Liver (tissue), 8 donors: ENCODE measurements at regions not wholly inside any gene's neighbourhood (a gene's known extent, or its start where the extent isn't known, plus 50 kb on each side); places are given as distances from the start of the nearest gene placed in this dataset.

Source experiments
- DNase-seq: peaks from one replicate; pipeline ENCODE4 v3.0.0-alpha.2; 2017; ENCODE audit warnings: low spot score
- H3K27ac ChIP-seq, 2 donors: one replicate each; pipeline ENCODE4 v1.7.0; 2013; ENCODE audit warnings: inconsistent platforms in 2 of 2, low read length in 2 of 2, control low read depth in 1 of 2, low read depth in 1 of 2, mild to moderate bottlenecking in 1 of 2
- H3K27me3 ChIP-seq, 4 donors: one replicate each; pipeline versions ENCODE4 v1.6.1 to v1.7.0; 2013; ENCODE audit warnings: low read length in 3 of 4, inconsistent platforms in 1 of 4, mild to moderate bottlenecking in 1 of 4, moderate library complexity in 1 of 4; ENCODE audit not compliant: control insufficient read depth in 4 of 4, insufficient read depth in 4 of 4
- H3K36me3 ChIP-seq, 4 donors: one replicate each; pipeline versions ENCODE4 v1.6.1 to v1.7.0; 2013; ENCODE audit warnings: low read length in 3 of 4, mild to moderate bottlenecking in 3 of 4, low read depth in 1 of 4, moderate library complexity in 1 of 4; ENCODE audit not compliant: control insufficient read depth in 4 of 4, insufficient read depth in 3 of 4
- H3K4me1 ChIP-seq, 4 donors: one replicate each; pipeline versions ENCODE4 v1.6.1 to v1.7.0; 2013; ENCODE audit warnings: low read length in 3 of 4, mild to moderate bottlenecking in 3 of 4, moderate library complexity in 1 of 4; ENCODE audit not compliant: control insufficient read depth in 4 of 4, insufficient read depth in 4 of 4
- H3K4me3 ChIP-seq, 3 donors: one replicate each; pipeline versions ENCODE4 v1.6.1 to v1.7.0; 2013; ENCODE audit warnings: low read length in 3 of 3, control low read depth in 1 of 3, low read depth in 1 of 3, mild to moderate bottlenecking in 1 of 3
- H3K9ac ChIP-seq, 2 donors: one replicate each; pipeline ENCODE4 v1.7.0; 2013; ENCODE audit warnings: low read length in 2 of 2, mild to moderate bottlenecking in 2 of 2, moderate library complexity in 2 of 2, control low read depth in 1 of 2, low read depth in 1 of 2
- H3K9me3 ChIP-seq, 4 donors: one replicate each; pipeline versions ENCODE4 v1.6.1 to v1.7.0; 2013; ENCODE audit warnings: low read length in 3 of 4; ENCODE audit not compliant: control insufficient read depth in 4 of 4
- EGR1 ChIP-seq, 2 donors: IDR thresholded peaks; 2 replicates each; pipeline ENCODE4 v1.6.1; 2016 to 2018; ENCODE audit warnings: antibody characterized with exemption in 2 of 2, low read depth in 2 of 2
- FOXA1 ChIP-seq: IDR thresholded peaks from 2 replicates; pipeline ENCODE4 v1.6.1; 2016; ENCODE audit warnings: antibody characterized with exemption
- FOXA2 ChIP-seq: IDR thresholded peaks from 2 replicates; pipeline ENCODE4 v1.6.1; 2016; ENCODE audit warnings: antibody characterized with exemption
- GABPA ChIP-seq, 2 donors: IDR thresholded peaks in 1 of 2; conservative IDR thresholded peaks in 1 of 2; 2 replicates each; pipeline ENCODE4 v1.6.1; 2016; ENCODE audit warnings: antibody characterized with exemption in 2 of 2, mild to moderate bottlenecking in 1 of 2, moderate library complexity in 1 of 2
- HNF4A ChIP-seq, 2 donors: conservative IDR thresholded peaks; 2 replicates each; pipeline ENCODE4 v1.6.1; 2016; ENCODE audit warnings: antibody characterized with exemption in 2 of 2, mild to moderate bottlenecking in 2 of 2
- JUND ChIP-seq, 2 donors: IDR thresholded peaks; 2 replicates each; pipeline ENCODE4 v1.6.1; 2016; ENCODE audit warnings: antibody characterized with exemption in 2 of 2
- MAX ChIP-seq: IDR thresholded peaks from 2 replicates; pipeline ENCODE4 v1.6.1; 2016; ENCODE audit warnings: antibody characterized with exemption
- RAD21 ChIP-seq, 2 donors: IDR thresholded peaks; 2 replicates each; pipeline ENCODE4 v1.6.1; 2016; ENCODE audit warnings: antibody characterized with exemption in 2 of 2, mild to moderate bottlenecking in 2 of 2
- RXRA ChIP-seq, 2 donors: IDR thresholded peaks; 2 replicates each; pipeline ENCODE4 v1.6.1; 2017 to 2018; ENCODE audit warnings: antibody characterized with exemption in 2 of 2, mild to moderate bottlenecking in 1 of 2
- SP1 ChIP-seq: IDR thresholded peaks from 2 replicates; pipeline ENCODE4 v1.6.1; 2018; ENCODE audit warnings: antibody characterized with exemption, mild to moderate bottlenecking
- TAF1 ChIP-seq: conservative IDR thresholded peaks from 2 replicates; pipeline ENCODE4 v1.6.1; 2016; ENCODE audit warnings: antibody characterized with exemption, mild to moderate bottlenecking
- YY1 ChIP-seq: IDR thresholded peaks from 2 replicates; pipeline ENCODE4 v1.6.1; 2016; ENCODE audit warnings: antibody characterized with exemption, mild to moderate bottlenecking
- ZBTB33 ChIP-seq: IDR thresholded peaks from 2 replicates; pipeline ENCODE4 v1.6.1; 2016; ENCODE audit warnings: antibody characterized with exemption
- whole genome bisulfite sequencing: extraction: QIAGEN DNeasy Blood & Tissue Kit; methylation state at CpG from one replicate; pipeline ENCODE4 v1.1.7; 2013; 5-methylcytosine and 5-hydroxymethylcytosine counted together
- TF ChIP-seq, protein P1 (sequence below): IDR thresholded peaks from 2 replicates; pipeline ENCODE4 v1.6.1; 2016; ENCODE audit warnings: antibody characterized with exemption, mild to moderate bottlenecking
- TF ChIP-seq, protein P2 (sequence below): fragments of 150-350 bp; IDR thresholded peaks from 2 replicates; pipeline ENCODE4 v1.5.1; 2017; ENCODE audit warnings: improper control_type of control experiment, low read depth, low read length; ENCODE audit not compliant: missing input control
- TF ChIP-seq, protein P3 (sequence below): IDR thresholded peaks from 2 replicates; pipeline ENCODE4 v1.6.1; 2016; ENCODE audit warnings: antibody characterized with exemption
- donor health status: healthy.
- donor health status: healthy.
- donor health status: healthy.
- donor health status: healthy.
- donor health status: healthy.

DNA sequence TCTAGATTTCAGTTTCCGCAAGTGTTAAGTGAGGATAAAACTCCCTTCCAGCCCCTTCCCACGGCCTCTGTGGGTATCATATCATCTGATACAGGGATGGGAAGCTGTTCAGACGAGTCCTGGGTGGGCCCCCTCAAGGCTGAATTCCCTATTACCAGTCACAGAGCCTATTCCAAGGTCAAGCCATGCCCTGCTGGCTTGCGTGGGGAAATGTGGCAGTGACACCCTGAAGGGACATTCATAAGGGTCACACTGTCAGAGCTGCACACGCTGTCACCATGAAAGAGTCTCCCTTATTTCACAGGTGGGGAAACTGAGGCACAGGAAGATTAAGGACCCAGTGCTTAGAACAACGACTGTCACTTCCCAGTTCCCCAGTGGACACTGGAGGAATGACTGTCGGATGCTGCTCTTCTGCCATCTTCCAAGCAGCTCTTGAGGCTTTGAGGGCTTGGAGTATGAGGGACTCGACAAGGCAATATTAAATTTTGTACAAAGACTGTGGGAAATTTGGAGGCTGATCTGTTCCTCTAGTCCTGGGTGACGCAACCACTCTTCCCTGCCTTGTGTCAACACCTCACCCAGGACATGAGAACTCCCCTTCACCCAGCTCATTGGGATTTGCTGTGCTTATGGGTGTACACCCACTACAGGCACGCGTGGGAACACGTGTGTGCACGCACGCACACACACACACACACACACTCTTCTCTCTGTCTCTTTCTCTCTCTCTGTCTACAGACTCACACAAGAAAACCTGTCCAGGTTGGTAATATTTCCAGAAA, 386.0 kb downstream of the RPS24 start:
- Histone ChIP-seq H3K4me1 (no peaks in the 10 kb centered on the region), H3K27me3 (no peaks in the 10 kb centered on the region), H3K4me3 (no peak overlapping the region), H3K9ac (no peak overlapping the region), H3K27ac (no peak overlapping the region), H3K9me3 (no peaks in the 10 kb centered on the region), H3K36me3 (no peaks in the 10 kb centered on the region)
- 88% methylated on average over 14 of the region's 14 CpGs for WGBS
- TF ChIP-seq FOXA2 (no peak), TAF1 (no peak), FOXA1 (no peak), MAX (no peak), GABPA (IDR thresholded peaks at IDR 0.05 in 1 of 2, conservative IDR thresholded peaks at IDR 0.05 in 1 of 2) (no peak), YY1 (no peak), ZBTB33 (no peak)
- TF ChIP-seq, protein P1, sequence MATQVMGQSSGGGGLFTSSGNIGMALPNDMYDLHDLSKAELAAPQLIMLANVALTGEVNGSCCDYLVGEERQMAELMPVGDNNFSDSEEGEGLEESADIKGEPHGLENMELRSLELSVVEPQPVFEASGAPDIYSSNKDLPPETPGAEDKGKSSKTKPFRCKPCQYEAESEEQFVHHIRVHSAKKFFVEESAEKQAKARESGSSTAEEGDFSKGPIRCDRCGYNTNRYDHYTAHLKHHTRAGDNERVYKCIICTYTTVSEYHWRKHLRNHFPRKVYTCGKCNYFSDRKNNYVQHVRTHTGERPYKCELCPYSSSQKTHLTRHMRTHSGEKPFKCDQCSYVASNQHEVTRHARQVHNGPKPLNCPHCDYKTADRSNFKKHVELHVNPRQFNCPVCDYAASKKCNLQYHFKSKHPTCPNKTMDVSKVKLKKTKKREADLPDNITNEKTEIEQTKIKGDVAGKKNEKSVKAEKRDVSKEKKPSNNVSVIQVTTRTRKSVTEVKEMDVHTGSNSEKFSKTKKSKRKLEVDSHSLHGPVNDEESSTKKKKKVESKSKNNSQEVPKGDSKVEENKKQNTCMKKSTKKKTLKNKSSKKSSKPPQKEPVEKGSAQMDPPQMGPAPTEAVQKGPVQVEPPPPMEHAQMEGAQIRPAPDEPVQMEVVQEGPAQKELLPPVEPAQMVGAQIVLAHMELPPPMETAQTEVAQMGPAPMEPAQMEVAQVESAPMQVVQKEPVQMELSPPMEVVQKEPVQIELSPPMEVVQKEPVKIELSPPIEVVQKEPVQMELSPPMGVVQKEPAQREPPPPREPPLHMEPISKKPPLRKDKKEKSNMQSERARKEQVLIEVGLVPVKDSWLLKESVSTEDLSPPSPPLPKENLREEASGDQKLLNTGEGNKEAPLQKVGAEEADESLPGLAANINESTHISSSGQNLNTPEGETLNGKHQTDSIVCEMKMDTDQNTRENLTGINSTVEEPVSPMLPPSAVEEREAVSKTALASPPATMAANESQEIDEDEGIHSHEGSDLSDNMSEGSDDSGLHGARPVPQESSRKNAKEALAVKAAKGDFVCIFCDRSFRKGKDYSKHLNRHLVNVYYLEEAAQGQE: no peak
- TF ChIP-seq, protein P2, sequence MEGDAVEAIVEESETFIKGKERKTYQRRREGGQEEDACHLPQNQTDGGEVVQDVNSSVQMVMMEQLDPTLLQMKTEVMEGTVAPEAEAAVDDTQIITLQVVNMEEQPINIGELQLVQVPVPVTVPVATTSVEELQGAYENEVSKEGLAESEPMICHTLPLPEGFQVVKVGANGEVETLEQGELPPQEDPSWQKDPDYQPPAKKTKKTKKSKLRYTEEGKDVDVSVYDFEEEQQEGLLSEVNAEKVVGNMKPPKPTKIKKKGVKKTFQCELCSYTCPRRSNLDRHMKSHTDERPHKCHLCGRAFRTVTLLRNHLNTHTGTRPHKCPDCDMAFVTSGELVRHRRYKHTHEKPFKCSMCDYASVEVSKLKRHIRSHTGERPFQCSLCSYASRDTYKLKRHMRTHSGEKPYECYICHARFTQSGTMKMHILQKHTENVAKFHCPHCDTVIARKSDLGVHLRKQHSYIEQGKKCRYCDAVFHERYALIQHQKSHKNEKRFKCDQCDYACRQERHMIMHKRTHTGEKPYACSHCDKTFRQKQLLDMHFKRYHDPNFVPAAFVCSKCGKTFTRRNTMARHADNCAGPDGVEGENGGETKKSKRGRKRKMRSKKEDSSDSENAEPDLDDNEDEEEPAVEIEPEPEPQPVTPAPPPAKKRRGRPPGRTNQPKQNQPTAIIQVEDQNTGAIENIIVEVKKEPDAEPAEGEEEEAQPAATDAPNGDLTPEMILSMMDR: no peak
- TF ChIP-seq, protein P3, sequence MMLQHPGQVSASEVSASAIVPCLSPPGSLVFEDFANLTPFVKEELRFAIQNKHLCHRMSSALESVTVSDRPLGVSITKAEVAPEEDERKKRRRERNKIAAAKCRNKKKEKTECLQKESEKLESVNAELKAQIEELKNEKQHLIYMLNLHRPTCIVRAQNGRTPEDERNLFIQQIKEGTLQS: no peak
- no peak for DNase-seq

- no peak for DNase-seq
- no peak overlapping the region for H3K9ac ChIP-seq
- H3K9me3 ChIP-seq: no peaks in the 10 kb centered on the region
- H3K27ac ChIP-seq: no peak overlapping the region
- no peak overlapping the region for H3K4me3 ChIP-seq
- WGBS: 88% methylated on average over 16 of the region's 16 CpGs
- no peaks in the 10 kb centered on the region for H3K36me3 ChIP-seq
- peaks cover 0 to 7% (median under 1%) of the 10 kb centered on the region in 4 donors for H3K4me1 ChIP-seq
- H3K27me3 ChIP-seq: no peaks in the 10 kb centered on the region
- TF ChIP-seq, protein P3: no peak
- TF ChIP-seq YY1 (no peak), HNF4A (conservative IDR thresholded peaks at IDR 0.05) (no peak), JUND (IDR thresholded peaks at IDR 0.05) (no peak), EGR1 (IDR thresholded peaks at IDR 0.05; ENCODE audit: low read depth in 2 of 2) (no peak), FOXA1 (no peak), TAF1 (no peak), RAD21 (IDR thresholded peaks at IDR 0.05) (no peak), RXRA (IDR thresholded peaks at IDR 0.05) (no peak), GABPA (IDR thresholded peaks at IDR 0.05 in 1 of 2, conservative IDR thresholded peaks at IDR 0.05 in 1 of 2) (no peak), SP1 (no peak)
- TF ChIP-seq, protein P1: no peak
These were observed 387.5 kb downstream of the RPS24 start for GRCh38 chr10:78420946-78421735.
